HS-27A (cell line): ENCODE measurements at regions not wholly inside any gene's neighbourhood (a gene's known extent, or its start where the extent isn't known, plus 50 kb on each side); places are given as distances from the start of the nearest gene placed in this dataset.

ENCODE experiments used
- DNase-seq: peaks from one replicate; pipeline ENCODE4 v3.0.0-alpha.2; 2012; ENCODE audit warnings: low read depth, missing footprints

DNA sequence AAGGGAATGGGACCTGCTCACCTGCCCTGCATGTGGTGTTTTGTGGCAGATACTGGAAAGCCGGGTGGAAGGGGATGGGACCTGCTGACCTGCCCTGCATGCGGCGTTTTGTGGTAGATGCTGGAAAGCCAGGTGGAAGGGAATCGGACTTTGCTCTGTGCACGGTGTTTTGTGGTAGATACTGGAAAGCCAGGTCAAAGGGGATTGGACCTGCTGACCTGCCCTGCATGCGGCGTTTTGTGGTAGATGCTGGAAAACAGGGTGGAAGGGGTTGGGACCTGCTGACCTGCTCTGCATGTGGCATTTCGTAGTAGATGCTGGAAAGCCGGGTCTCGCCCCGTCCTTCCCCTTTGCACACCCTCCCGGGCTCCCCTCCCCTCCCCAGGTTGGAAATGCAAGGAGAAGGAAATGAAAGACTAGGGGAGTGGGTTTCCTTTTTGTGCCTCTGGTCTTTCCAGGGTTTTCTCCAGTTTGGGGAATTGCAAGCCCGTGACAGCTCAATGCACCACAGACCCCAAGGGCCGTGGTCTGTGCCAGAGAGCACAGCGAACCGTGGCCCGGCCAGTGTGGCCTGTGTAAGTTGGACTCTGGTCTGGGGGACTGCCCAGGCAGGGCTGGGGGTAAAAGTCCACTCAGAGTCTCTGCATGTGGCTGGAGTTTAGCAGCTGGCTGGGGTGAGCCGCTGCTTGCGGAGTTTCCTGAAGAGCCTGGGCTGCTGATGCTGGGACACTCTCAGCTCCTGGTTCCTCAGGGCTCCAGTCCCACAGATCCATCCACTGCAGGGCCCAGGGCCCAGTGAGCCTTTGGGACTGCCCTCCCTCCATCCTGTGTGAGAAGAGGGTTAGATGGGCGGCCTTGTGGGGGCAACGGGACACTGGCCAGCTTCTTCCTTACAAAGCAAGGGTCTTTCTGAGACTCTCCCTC lies 105.5 kb downstream of the CRYAA start:
- DNase-seq: no peak

DNA sequence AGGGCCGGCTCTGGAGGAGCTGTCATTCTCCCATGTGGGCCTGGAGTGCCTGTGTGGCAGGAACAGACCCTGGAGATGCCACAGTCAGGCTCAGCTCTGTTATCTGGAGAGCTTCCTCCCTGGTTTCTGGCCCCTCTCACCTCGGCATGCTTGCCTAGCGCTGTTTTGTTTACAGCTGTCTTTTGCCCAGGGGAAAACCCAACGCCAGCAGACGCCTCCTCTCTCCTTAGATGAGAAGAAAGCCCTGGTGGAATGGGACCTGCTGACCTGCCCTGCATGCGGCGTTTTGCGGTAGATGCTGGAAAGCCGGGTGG lies 104.9 kb downstream of the CRYAA start:
- no peak for DNase-seq

DNA sequence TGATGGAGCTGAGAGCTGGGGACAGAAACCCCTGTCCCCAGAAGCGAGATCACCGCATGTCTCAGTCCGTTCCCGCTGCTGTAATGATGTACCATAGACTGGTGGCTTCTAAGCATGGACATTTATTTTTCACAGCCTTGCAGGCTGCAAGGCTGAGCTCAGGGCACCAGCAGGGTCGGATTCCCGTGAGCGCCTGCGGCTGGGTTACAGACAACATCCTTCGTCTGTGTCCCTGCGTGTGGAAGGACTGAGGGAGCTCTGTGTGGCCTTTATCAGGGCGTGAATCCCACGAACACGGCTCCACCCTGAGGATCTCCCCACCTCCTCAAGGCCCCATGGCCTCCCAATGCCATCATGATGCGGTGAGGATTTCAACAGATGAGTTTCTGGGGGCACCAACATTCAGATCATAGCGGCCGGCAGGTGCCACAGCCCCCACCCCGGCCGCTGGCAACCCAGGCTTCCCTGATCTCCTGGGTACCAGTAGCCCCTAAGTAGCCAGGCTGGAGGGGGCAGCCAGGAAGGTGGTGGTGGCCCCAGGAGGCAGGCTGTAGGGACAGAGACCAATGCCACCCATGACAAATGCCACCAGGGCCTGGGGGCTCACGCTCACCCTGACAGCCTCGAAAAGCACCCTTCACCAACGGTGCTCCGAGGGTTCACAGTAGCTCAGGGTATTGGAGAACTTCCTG lies 104.4 kb downstream of the CRYAA start:
- no peak for DNase-seq

DNA sequence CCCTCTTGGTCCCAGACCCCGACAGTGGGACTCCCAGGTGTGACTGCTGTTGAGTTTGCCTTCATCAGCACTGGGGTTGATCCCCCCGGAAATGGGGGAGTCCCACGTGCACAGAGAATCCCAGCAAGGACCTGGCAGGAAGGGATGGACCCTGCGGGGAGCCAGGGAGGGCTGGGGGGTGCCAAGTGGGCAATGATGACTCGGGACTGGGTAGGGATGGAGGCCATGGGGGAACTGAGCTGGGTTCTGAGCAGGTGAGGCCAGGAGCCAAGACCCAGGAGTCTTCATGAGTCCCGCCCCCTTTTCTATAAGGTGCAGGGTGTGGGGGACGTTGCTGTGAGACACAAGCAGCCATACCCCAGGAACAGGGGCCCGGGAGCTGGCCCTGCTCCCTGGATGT lies 103.8 kb downstream of the CRYAA start:
- DNase-seq: no peak

DNA sequence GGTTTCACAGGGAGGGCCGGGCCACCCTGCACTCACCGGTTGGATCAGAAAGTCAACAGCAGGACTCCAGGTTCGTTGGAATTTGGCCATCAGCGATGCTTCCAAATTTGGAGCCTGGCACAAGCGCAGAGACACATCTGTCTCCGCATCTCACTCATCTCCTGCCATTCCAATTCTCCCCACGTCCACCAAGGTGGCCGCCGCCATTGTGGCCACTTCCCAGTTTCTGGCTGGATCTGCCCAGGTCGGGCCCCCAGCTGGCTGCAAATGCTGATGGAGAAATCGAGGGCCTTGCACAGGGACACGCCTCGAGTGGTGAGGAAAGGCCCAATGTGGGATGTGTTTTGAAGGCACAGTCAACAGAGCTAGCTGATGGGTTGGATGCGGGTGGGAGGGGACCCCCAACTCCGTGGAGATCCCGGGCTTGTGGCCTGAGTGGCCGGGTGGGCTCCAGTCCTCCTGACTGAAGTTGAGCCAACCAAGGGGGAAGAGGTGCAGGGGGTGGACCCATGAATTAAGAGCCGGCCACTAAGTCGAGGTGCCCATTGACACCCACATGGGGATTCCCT lies 102.7 kb downstream of the CRYAA start:
- DNase-seq: no peak

DNA sequence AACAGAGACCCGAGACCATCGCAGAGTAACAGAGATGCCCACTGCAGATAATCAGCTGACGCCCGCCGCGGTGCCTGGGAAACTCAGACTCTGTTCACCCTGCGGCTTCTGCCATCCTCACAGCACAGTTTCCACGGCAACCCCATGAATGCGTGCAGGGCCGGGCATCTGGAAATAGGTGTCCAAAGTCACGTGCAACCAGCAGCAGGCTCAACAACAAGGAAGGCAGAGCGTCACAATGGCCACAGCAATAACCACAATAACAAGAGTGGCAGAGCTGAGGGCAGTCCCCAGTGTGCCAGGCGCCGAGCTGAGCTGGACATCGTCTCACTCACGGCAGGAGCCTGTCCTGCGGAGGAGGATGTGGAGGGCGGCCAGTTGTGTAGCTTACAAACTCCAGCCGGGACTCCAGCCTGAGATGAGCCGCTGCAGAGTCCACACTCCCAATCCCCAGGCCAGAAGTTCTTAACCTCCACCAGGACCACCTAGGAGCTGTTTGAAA lies 102.0 kb downstream of the CRYAA start:
- no peak for DNase-seq

DNA sequence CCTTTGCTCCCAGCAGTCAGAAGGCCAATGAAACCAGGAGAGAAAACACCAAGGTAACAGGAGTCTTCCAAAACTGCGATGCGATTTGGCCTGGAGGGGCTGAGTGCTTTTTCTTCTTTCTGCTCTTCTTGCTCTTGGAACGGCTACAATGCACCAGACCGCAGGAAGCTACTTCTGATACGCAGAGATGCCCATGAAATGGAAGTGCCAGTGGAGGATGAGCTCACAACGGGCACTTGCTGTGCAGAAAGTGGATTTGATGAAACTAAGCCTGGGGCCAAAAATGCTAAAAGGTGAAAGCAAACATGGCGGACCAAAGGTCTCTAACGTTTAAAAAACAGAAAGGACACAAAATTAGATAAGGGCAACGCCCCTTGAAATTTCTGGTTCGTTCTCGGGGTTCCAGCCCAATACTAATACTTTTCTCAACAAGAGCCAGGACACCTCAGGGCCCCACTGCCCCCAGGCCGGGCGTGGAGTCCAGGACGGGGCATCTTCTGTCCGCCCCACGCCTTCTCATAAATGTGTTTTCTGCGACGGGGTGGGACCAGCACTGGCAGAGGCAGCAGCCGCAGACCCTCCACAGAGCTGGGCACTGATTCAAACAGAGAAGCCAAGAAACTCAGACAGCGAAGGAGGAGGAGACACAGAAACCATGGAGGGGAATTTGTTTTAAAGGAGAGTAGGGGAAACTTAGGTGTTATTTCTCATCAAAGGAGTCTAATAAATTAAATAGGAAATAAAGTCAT lies 101.3 kb downstream of the CRYAA start:
- no peak for DNase-seq

DNA sequence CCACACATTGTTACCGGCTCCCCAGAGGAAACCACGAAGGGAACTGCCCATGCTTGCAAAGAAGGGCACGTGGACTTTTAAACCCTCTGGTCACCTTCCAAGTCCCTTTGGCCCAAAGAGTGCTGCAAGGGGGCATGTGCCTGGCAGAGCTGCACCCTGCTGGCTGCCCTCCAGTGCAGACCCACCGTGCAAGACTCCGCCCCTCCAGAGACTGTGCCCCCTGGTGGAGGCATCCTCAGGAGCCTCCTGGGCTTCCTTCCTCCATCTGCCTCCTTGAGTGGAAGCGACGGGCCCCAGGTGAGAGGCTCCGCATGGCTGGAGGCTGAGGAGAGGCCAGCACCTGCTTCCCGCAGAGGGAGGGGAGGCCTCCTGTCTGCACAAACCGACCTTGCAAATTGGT lies 100.6 kb downstream of the CRYAA start:
- DNase-seq: no peak

DNA sequence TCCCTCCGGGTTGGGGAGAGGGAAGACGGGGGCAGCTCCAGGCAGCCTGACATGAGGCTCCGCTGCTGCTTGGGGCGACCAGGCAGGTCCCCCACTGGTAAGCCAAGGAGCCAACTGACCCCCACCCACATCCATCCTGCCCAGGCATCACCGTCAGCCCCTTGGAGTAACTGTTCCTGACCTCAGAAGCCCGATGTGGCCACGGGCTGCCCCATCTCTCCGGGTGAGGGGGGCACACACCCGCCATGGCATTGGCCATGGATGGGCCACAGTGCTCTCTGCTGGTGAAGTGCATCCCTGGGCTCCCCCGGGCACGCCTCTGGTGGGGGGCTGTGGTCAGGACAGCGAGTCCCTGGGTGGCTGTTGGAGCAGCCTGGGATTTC lies 100.0 kb downstream of the CRYAA start:
- no peak for DNase-seq

DNA sequence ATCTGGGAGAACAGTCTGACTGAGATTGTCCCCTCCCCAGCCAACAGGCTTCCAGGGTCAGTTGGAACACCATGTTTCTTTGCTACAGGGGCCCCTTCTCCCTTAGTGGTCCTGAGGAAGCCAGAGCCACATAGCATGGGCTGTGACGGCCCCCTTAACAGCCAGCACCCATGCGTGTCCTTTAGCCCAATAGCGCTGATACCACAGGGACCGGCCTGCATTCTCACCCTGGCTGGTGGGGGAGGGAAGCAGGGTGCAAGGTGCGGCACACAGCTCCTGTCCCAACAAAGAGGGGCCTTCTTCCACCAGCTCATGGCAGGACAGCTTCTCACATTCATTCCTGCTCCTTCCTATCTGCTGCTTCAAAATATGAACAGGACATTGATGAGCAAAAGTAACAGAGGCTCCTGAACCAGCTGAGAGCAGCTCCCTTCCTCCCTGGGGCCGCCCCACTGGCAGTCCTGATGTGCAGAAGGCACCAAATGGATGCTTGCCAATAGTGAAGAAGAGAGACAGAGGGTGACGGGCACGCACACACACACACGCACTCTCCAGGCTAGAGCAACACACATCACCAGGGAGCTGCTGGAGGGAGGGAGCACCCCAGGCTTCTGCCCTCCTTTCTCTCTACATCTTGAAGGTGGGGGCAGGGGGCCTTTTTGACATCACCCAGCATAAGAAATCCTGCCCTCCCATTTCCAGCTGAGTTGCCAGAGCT lies 99.4 kb downstream of the CRYAA start:
- no peak for DNase-seq

DNA sequence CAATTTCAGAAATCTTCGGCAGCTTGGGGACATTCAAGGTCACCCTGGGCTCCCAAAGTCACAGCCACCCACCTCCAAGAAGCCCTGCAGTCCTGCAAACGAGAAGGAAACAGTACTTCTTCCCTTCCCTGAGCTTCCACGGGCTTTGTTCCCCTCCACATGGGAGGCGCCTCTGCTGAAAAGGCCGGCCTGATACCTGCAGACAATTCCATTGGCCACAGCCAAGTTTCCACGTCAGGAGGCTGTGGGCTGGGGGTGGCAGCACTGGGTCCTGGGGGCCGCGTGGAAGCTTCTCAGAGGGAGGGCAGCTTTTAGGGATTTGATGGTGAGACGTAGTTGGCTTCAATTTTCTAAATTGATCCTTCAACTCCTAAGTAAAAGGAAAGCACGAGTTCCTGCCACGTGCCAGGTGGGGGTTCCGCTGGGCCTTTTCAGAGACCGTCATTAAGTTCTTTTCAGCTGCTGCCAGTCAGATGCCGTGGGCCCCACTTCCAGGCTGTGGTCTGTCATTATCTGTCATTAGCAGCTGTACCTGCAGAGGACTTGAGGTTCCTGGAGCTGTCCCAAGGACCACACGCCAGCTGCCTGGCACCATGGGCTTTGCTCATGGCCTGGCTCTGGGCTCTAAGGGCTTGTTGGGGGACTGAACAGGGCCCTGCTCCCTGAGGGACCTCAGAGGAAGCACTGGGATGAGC lies 98.7 kb downstream of the CRYAA start:
- DNase-seq: no peak

DNA sequence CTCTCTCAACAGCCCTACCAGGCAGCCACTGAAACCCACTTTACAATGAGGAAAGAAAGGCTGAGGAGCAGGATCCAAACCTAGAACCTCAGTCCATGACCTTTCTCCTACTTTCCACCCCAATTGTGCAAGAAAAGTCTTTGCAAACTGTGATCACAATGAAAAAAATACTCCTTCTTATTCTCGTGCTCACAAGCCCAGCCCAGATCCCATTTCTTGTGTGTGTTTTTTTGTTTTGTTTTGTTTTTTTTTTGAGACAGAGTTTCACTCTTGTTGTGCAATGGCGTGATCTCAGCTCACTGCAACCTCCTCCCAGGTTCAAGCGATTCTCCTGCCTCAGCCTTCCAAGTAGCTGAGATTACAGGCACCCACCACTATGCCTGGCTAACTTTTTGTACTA lies 97.7 kb downstream of the CRYAA start:
- DNase-seq: no peak

DNA sequence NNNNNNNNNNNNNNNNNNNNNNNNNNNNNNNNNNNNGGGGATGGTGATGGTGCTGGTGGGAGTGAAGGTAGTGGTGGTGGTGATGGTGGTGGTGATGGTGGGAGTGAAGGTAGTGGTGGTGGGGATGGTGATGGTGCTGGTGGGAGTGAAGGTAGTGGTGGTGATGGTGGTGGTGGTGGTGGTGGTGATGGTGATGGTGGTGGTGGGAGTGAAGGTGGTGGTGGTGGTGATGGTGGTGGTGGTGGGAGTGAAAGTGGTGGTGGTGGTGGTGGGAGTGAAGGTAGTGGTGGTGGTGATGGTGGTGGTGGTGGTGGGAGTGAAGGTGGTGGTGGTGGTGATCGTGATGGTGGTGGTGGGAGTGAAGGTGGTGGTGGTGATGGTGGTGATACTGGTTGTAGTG lies 93.6 kb downstream of the CRYAA start:
- no peak for DNase-seq
